Kidney glomerular epithelial cell (primary cell): ENCODE measurements at regions not wholly inside any gene's neighbourhood (a gene's known extent, or its start where the extent isn't known, plus 50 kb on each side); places are given as distances from the start of the nearest gene placed in this dataset.
"Not testable (repeated sequence)": the region's sequence is repeated elsewhere in the genome, so short reads cannot be mapped to it uniquely, and the experiment has no call there.

Experiments used
- DNase-seq: peaks from one replicate; lab custom pipeline; 2025; lab: John Stamatoyannopoulos, UW

DNA sequence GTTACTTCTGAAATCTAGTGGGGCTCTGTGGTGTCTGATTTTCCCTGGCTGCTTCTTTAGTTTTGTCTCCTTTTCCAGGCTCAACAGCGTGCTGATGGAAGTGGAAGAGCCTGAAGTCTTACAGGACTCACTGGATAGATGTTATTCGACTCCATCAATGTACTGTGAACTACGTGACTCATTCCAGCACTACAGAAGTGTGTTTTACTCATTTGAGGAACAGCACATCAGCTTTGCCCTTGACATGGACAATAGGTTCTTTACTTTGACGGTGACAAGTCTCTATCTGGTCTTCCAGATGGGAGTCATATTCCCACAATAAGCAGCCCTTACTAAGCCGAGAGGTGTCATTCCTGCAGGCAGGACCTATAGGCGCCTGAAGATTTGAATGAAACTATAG, 51.1 kb downstream of the NBPF8 start:
- not testable (repeated sequence) for DNase-seq

DNA sequence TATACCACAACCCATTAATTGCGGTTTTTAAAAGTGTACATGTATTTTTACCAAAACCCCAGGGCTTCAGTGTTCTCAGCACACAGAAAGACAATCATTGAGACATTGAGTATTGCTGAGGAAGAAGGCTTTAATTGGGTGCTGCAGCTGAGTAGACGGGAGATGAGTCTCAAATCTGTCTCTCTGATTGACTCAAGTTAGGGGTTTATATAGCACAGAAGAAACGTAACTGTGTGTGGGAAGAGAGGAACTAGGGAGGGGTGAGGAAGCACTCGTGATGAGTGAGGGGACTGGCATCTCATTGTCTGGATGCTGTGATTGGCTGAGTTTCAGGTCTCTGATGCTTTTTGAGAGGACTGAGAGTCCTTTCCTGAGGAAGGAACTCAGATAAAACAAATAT, 62.8 kb downstream of the NBPF8 start:
- DNase-seq = not testable (repeated sequence)

DNA sequence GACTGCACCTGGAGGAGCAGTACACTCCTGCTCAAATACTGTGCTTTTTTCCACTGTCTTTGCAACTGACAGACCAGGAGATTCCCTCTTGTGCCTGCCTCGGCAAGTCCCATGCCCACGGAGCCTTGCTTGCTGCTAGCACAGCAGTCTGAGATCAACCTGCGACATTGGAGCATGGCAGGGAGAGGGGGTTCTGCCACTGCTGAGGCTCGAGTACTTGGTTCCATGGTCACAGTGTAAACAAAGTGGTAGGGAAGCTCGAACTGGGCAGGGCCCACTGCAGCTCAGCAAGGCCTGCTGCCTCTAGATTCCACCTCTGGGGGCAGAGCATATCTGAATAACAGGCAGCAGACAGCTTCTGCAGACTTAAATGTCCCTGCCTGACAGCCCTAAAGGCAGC, 63.6 kb downstream of the NBPF8 start:
- DNase-seq = not testable (repeated sequence)

DNA sequence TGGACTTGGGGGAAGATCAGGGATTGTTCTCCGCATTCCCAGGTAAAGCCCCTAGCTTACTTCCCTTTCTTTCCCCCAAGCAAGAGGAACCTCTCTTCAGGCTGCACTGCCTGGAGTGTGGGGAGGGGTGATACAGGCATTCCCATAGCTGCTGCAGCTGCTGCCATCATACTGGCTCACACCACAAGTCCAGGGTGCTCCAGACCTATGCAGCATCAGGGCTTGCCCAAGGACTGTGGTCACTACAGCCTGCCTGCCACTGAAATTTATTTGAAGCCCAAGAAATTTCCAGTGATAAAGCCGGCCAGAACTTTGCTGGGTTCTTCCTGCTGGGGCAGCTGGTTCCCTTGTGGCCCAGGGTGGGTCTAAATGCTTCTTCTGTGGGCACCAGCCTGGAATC, 72.7 kb downstream of the NBPF8 start:
- DNase-seq = not testable (repeated sequence)

DNA sequence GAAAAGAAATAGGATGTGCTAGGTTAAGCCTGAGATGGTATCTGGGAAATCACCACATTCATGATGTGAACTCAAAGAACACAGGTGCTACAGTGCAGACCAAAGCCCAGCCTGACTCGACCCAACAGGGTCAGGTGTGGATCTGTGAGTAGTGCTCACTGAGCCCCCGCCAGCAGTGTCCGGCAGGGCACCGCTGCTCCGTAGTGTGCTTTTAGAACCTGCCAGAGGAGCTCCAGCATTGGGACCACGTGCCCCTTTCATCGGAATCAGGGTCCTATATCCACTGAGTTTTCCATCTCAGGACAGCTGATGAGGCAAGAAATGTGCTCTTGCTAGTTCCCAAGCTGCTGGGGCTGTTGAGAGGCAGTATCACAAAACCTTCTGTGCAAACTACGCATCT, 74.4 kb downstream of the NBPF8 start:
- not testable (repeated sequence) for DNase-seq

DNA sequence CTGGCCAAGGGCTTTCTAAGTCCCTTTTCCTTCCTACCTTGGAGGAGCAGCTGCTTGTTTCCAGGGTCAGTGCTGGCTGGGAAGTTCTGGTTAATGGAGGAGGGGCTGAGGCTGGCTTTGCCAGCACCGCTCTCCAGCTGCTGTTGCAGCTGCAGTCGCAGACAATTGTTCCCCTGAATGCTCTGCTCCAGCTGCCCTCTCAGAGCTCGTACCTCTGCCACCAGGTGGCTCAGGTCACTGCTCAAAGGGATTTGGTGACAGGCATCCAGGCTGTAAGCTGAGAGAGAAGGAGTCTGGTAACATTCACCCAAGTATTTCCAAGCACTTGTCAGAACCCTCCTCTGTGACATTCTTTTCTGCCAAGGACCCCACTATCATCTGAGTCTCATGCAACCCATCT, 82.3 kb downstream of the NBPF8 start:
- DNase-seq = not testable (repeated sequence)

DNA sequence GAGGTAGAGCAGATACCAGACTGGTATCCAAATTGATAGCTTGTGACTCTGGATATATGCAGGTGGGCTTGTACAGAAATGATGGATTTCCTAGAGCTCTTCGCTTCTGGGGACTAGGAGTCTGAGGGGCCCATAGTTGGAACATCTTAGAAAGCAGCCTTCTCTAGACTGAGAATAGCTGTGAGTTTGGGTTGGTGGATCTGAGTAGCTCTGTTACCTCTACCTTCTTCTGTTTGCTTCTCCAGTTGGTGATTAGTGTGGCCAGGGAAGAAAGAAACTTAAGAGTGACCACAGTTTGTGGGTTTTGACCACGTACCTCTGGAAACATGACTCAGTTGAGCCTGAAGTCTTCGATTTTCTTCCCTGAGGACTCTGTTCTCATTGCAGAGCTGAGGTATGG, 88.4 kb downstream of the NBPF8 start:
- not testable (repeated sequence) for DNase-seq

DNA sequence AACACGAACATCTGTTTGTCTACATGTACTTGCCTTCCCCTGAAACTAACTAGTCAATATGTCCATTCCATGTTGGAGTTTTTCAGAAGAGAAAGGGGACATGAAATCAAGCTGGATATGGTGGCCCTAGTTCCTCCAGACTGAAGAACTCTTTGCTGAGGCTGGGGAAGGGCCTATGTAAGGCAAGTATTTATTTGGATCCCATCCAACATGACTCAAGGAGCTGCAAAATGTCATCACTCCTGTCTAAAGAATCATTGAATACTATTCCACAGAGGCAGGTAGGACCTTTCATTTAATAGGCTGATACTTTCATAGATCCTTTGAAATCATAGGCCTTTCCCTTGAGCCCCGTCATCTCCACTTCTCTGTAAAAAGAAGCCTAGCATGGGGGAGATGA, 91.5 kb downstream of the NBPF8 start:
- not testable (repeated sequence) for DNase-seq

DNA sequence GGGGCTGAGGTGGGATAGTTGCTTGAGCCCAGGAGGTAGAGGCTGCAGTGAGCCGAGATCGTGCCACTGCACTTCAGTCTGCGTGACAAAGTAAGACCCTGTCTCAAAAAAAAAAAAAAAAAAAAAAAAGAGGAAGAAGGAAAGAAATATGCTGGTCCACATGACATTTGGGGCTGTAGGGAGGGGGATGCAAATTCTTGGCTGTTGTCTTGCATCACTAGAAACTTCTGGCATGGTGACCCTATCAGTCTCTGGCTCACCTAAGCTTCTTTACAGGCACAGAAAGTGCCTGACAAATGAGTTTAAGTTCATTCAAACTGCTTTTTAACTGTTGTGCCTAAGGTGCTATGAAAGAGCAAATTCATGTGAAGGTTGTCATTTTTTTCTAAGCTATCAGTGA, 93.5 kb downstream of the NBPF8 start:
- not testable (repeated sequence) for DNase-seq

DNA sequence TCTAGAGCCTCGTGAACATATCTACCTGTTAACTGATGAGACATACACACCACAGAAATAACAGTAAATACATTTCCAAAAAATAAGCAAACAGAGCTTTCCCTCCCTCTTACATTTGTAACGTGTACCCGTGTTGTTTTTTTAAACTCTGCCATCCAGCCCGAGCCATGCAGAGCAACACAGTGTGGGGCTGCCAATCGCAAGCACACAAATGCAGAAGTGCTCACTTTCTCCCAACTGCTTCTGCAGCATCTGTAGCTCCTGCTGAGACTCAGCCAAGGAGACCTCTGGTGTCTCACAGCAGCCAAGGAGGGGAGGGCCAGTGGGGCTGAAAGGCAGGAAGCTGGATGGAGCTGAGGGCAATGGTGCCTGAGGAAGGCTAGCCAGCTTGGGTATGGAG, 94.4 kb downstream of the NBPF8 start:
- not testable (repeated sequence) for DNase-seq

- not testable (repeated sequence) for DNase-seq
These were observed 98.3 kb downstream of the NBPF8 start for GRCh38 chr1:120513099-120513498.

DNA sequence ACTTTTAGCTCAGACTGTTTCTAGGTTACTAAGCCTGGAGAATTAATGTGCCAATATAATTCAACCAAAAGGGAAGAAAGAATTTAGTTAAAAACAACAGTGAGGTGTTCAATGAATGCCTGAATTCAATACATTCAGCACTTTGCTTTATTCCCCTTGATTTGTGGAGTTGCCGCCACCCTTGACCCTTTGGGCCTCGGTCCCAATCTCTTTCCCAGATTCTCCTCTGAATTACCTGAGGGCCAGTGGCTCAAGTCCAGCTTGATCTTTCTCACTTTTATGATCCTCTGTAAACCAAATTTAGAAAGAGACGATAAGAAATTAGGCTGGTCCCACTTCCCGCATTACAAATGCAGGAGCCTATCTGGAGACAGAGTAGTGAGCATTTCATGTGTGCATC, 98.7 kb downstream of the NBPF8 start:
- DNase-seq = not testable (repeated sequence)

GRCh38 chr1:120519196-120519595, 104.4 kb downstream of the NBPF8 start:
- DNase-seq = not testable (repeated sequence)

DNA sequence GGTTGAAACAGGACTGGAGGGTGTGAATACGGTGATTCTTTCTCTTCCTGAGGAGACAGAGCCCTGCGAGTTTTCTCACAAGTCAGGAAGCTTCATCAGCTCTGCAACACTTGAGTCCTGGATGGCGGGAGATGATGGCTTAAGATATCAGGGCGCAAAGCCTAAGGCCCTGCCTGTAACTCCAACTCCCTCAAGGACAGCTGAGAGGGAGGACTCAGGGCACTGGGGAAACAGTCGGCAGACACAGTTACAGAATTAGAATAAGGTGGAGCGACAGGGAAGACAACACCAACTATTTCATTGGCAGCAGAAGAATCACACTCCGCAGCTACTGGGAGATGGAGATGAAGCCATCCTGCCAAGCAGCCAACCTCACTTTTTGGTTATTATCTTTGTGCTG, 109.6 kb downstream of the NBPF8 start:
- not testable (repeated sequence) for DNase-seq

DNA sequence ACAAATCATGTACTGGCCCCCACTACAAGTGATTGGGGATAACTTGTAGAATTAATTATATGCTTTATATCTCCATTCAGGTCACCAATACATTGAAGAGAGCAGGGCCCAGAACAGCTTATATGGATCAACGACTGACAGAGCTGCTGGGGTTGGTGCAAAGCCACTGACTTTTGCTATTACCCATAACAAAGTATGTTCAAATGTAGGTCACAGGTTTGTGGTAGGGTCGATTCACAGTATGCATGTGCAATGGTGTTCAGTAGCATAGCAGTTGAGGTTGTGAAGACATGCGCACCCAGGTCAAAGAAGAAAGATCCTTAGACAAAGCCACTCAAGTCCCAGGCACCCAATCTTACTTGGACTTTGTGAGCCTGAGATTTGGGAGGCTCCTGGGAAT, 110.6 kb downstream of the NBPF8 start:
- DNase-seq = not testable (repeated sequence)

DNA sequence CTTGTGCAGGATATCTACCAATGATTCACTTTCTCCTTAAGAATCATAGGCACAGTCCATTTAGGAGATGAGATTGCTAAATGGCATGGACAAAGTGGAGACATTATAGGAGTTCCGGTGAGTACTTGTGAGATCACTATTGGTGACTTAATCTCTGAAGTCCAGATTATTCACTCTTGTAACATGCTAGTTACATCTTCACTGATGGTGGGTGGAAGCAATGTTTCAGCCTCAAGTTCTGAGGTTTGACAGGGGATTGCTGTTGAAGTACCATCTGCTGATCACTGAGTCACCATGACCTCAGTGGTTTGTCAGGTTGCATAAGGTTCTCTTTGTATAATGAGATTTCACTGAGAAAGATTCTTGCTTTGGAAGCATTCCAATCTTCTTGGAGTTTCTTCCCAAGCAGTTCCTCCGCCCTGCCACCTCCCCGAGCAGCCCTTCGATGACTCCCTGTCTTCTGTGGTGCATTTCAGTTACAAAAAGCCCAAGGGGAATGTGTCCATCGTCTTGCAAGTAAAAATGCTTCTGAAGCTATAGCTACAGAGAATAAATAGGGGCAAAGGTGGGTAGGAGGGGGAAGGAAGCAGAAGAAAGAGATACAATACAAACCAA, 114.7 kb downstream of the NBPF8 start:
- DNase-seq = not testable (repeated sequence)

GRCh38 chr1:120531455-120531854, 116.6 kb downstream of the NBPF8 start:
- DNase-seq = not testable (repeated sequence)

- not testable (repeated sequence) for DNase-seq
These were observed 119.7 kb downstream of the NBPF8 start for GRCh38 chr1:120534361-120535047.

DNA sequence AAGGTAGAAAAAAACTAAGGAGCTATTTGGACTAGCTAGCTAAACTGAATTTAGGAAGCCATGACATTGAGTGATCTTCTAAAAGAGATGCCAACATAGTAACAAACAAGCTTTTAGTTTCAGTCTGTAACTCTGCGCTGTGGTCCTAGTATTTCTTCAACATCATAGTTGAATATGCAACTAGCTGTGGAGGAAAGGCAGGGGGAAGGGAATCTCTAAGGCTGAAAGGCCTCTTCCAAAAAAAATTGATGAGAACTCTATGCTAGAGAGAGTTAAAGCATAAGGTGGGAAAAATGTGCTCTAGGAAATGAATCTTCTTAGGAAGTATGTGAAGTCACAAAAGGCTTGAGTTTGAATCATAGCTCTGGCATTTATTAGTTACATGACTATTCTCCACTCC, 120.2 kb downstream of the NBPF8 start:
- not testable (repeated sequence) for DNase-seq

- not testable (repeated sequence) for DNase-seq
These were observed 126.6 kb downstream of the NBPF8 start for GRCh38 chr1:120541394-120541793.

GRCh38 chr1:120542365-120542764, 127.5 kb downstream of the NBPF8 start:
- DNase-seq = not testable (repeated sequence)

- DNase-seq = not testable (repeated sequence)
These were observed 128.1 kb downstream of the NBPF8 start for GRCh38 chr1:120542940-120543339.

- DNase-seq = not testable (repeated sequence)
These were observed 129.6 kb downstream of the NBPF8 start for GRCh38 chr1:120544434-120544833.

- DNase-seq = not testable (repeated sequence)
These were observed 135.5 kb downstream of the NBPF8 start for GRCh38 chr1:120550335-120550734.
